ENCODE measurements at regions not wholly inside any gene's neighbourhood (a gene's known extent, or its start where the extent isn't known, plus 50 kb on each side); places are given as distances from the start of the nearest gene placed in this dataset.
A peak's percentile ranks its signal among the peaks of the same experiment; 100 is the strongest.
"Not testable (repeated sequence)": the region's sequence is repeated elsewhere in the genome, so short reads cannot be mapped to it uniquely, and the experiment has no call there.

GRCh38 chr3:153927107-153927506, 194.1 kb upstream of the ARHGEF26 start:
- Mint-ChIP-seq H3K9me3 (ENCODE audit: unreplicated experiment) (no peaks in the 10 kb centered on the region), H3K4me1 (ENCODE audit: unreplicated experiment) (no peaks in the 10 kb centered on the region), H3K27me3 (ENCODE audit: unreplicated experiment) (no peaks in the 10 kb centered on the region), H3K4me3 (ENCODE audit: unreplicated experiment) (no peak overlapping the region), H3K27ac (ENCODE audit: unreplicated experiment) (no peak overlapping the region), H3K36me3 (ENCODE audit: unreplicated experiment) (no peaks in the 10 kb centered on the region)
- TF ChIP-seq CTCF (IDR thresholded peaks at IDR 0.05): peak; percentile 40
- DNase-seq (ENCODE audit: extremely low spot score, unreplicated experiment): no peak

- no peak overlapping the region for H3K4me3 Mint-ChIP-seq (ENCODE audit: unreplicated experiment)
- TF ChIP-seq CTCF (IDR thresholded peaks at IDR 0.05): no peak
- no peaks in the 10 kb centered on the region for H3K27me3 Mint-ChIP-seq (ENCODE audit: unreplicated experiment)
- H3K9me3 Mint-ChIP-seq (ENCODE audit: unreplicated experiment): no peaks in the 10 kb centered on the region
- no peak for DNase-seq (ENCODE audit: extremely low spot score, unreplicated experiment)
- H3K4me1 Mint-ChIP-seq (ENCODE audit: unreplicated experiment): no peaks in the 10 kb centered on the region
- no peak overlapping the region for H3K27ac Mint-ChIP-seq (ENCODE audit: unreplicated experiment)
- no peaks in the 10 kb centered on the region for H3K36me3 Mint-ChIP-seq (ENCODE audit: unreplicated experiment)
Measured at GRCh38 chr3:153928851-153929250, 192.3 kb upstream of the ARHGEF26 start.

- H3K36me3 Mint-ChIP-seq (ENCODE audit: unreplicated experiment); H3K4me1 Mint-ChIP-seq (ENCODE audit: unreplicated experiment); H3K4me3 Mint-ChIP-seq (ENCODE audit: unreplicated experiment); H3K9me3 Mint-ChIP-seq (ENCODE audit: unreplicated experiment); H3K27ac Mint-ChIP-seq (ENCODE audit: unreplicated experiment); DNase-seq (ENCODE audit: extremely low spot score, unreplicated experiment); H3K27me3 Mint-ChIP-seq (ENCODE audit: unreplicated experiment): not testable (repeated sequence)
Measured at GRCh38 chr3:153933481-153933880, 187.7 kb upstream of the ARHGEF26 start.

GRCh38 chr3:153944084-153944483, 177.1 kb upstream of the ARHGEF26 start:
- Mint-ChIP-seq H3K36me3 (ENCODE audit: unreplicated experiment) (no peaks in the 10 kb centered on the region), H3K4me3 (ENCODE audit: unreplicated experiment) (no peak overlapping the region), H3K4me1 (ENCODE audit: unreplicated experiment) (no peaks in the 10 kb centered on the region), H3K27me3 (ENCODE audit: unreplicated experiment) (peaks cover 10% of the 10 kb centered on the region), H3K9me3 (ENCODE audit: unreplicated experiment) (no peaks in the 10 kb centered on the region), H3K27ac (ENCODE audit: unreplicated experiment) (no peak overlapping the region)
- no peak for TF ChIP-seq CTCF (IDR thresholded peaks at IDR 0.05)
- no peak for DNase-seq (ENCODE audit: extremely low spot score, unreplicated experiment)

GRCh38 chr3:153951276-153951675, 169.9 kb upstream of the ARHGEF26 start:
- H3K4me1 Mint-ChIP-seq (ENCODE audit: unreplicated experiment): no peaks in the 10 kb centered on the region
- peaks cover 20% of the 10 kb centered on the region for H3K27me3 Mint-ChIP-seq (ENCODE audit: unreplicated experiment)
- no peak overlapping the region for H3K27ac Mint-ChIP-seq (ENCODE audit: unreplicated experiment)
- no peaks in the 10 kb centered on the region for H3K36me3 Mint-ChIP-seq (ENCODE audit: unreplicated experiment)
- DNase-seq (ENCODE audit: extremely low spot score, unreplicated experiment): no peak
- H3K9me3 Mint-ChIP-seq (ENCODE audit: unreplicated experiment): no peaks in the 10 kb centered on the region
- TF ChIP-seq CTCF (IDR thresholded peaks at IDR 0.05): no peak
- no peak overlapping the region for H3K4me3 Mint-ChIP-seq (ENCODE audit: unreplicated experiment)

- Mint-ChIP-seq H3K9me3 (ENCODE audit: unreplicated experiment) (no peaks in the 10 kb centered on the region), H3K27ac (ENCODE audit: unreplicated experiment) (no peak overlapping the region), H3K36me3 (ENCODE audit: unreplicated experiment) (no peaks in the 10 kb centered on the region), H3K4me3 (ENCODE audit: unreplicated experiment) (no peak overlapping the region), H3K27me3 (ENCODE audit: unreplicated experiment) (peaks cover 21% of the 10 kb centered on the region), H3K4me1 (ENCODE audit: unreplicated experiment) (no peaks in the 10 kb centered on the region)
- no peak for DNase-seq (ENCODE audit: extremely low spot score, unreplicated experiment)
- no peak for TF ChIP-seq CTCF (IDR thresholded peaks at IDR 0.05)
Measured at GRCh38 chr3:153952091-153952490, 169.1 kb upstream of the ARHGEF26 start.
